HG02943 (cell line): ENCODE measurements at regions not wholly inside any gene's neighbourhood (a gene's known extent, or its start where the extent isn't known, plus 50 kb on each side); places are given as distances from the start of the nearest gene placed in this dataset.

Experiments used
- ATAC-seq: cut with Tn5 transposase; IDR thresholded peaks from one replicate; pipeline ENCODE4 v1.9.1; 2021; ENCODE audit warnings: mild to moderate bottlenecking, low read depth, moderate library complexity; ENCODE audit not compliant: unreplicated experiment

DNA sequence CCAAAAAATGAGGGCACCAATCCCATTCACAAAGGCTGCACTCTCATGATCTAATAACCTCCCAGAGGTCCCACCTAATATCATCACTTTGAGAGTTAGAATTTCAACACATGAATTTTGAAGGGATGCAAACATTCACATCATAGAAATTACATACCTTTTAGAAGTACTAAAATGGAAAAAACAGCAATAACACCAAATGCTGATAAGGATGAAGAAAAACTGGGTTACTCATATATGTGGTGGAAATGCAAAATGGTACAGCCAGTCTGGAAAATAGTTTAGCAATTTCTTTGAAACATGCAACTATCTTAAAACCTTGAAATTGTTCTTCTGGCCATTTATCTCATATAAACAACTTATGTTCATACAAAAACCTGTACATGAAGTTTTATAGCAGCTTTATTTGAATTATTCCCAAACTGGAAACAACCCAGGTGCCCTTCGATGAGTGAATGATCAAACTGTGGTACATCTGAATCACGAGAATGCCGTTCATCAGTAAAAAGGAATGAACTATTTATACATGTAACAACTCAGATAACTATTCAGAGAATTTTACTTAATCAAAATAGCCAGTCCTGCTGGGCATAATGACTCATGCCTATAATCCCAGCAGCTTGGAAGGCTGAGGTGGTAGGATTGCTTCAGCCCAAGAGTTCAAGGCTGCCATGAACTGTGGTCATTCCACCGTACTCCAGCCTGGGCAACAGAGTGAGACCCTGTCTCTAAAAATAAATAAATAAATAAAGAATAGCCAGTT is 109.4 kb upstream of the SSTR1 start:
- no peak for ATAC-seq

DNA sequence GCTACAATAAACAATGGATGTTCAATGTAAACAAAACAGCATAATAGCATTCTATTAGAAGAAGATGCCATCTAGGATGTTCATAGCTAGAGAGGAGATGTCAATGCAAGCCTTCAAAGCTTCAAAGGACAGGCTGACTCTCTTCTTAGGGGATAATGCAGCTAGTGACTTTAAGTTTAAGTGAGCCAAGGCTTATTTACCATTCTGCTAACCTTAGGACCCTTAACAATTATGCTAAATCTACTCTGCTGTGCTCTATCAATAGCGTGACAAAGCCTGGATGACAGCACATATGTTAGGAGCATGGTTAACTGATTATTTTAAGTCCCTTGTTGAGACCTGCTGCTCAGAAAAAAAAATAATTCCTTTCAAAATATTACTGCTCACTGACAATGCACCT is 106.0 kb upstream of the SSTR1 start:
- no peak for ATAC-seq

DNA sequence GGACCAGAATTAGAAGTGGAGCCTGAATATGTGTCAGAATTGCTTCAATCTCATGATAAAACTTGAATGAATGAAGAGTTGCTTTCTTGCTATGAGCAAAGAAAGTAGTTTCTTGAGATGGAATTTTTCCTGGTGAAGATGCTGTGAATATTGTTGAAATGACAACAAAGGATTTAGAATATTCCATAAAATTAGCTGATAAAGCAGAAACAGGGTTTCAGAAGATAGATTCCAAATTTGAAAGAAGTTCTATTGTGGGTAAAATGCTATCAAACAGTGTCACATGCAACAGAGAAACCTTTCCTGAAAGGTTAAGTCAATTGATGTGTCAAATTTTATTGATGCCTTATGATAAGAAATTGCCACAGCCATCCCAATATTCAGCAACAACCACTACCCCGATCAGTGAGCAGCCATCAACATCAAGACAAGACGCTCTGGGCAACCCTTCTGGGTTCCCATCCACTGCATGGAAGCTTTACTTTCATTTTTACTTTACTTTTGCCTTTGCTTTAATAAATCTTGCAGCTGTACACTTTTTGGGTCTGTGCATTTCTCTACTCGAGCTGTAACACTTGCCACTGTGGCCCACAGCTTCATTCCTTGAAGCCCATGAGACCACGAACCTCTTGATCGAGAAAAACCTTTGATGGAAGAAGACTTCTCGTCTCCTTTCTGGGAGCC is 104.0 kb upstream of the SSTR1 start:
- ATAC-seq = no peak

DNA sequence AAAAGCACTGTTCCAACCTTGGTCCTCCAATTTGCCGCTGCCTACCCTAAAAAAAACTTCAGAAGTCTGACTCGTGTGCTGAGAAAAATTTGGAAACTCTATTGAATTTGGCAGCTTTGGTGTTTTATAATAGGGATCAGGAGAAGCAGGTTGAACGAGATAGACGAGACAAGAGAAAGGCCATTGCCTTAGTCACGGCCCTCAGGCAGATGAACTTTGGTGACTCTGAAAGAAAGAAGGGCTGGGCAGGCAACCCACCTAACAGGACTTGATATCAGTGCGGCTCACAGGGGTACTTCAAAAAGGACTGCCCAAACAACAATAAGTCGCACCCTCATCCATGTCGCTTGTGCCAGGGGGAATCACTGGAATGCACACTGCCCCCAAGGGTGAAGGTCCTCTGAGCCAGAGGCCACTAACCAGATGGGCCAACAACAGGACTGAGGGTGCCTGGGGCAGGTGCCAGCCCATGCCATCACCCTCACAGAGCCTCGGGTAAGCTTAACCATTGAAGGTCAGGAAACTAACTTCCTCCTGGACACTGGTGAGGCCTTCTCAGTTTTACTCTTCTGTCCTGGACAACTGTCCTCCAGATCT is 102.5 kb upstream of the SSTR1 start:
- no peak for ATAC-seq

GRCh38 chr14:38107216-38107631 is 100.5 kb upstream of the SSTR1 start:
- ATAC-seq = no peak

GRCh38 chr14:38108681-38109080 is 99.0 kb upstream of the SSTR1 start:
- no peak for ATAC-seq

DNA sequence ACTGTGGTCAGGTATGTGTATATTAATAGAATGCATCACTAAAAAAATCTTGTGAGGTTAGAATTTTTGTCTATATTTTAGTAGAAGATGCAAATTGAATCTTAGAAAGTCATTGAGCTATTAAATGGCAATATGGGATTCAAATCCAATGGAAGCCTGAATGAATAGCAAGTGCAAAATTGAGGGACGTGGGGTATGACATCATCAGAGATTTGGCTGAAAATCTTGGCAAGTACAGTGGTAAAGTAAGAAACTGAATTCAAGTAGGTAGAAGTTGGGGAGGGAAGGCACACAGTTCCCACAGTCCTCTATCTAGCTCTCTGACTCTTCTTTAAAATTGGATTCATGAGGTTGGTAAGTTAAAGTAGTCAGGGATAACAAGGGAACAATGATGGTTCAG is 97.4 kb upstream of the SSTR1 start:
- ATAC-seq = no peak

DNA sequence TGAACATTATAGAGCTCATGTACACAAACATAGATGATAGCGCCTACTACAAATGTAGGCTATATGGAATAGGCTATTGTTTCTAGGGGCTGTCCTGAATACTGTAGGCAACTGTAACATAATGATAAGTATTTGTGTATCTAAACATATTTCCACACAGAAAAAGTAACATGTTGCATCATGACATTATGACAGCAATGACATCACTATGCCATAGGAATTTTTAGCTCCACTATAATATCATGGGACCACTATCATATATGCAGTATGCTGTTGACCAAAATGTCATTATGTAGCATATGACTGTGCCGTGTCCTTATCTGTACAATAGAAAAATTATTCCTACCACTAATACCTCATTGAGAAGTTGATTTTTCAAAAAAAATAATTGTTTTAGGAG is 96.7 kb upstream of the SSTR1 start:
- no peak for ATAC-seq

- ATAC-seq = no peak
These were observed 94.2 kb upstream of the SSTR1 start for GRCh38 chr14:38113546-38113945.

GRCh38 chr14:38116895-38117294 is 90.8 kb upstream of the SSTR1 start:
- ATAC-seq = no peak

- ATAC-seq = no peak
These were observed 87.6 kb upstream of the SSTR1 start for GRCh38 chr14:38120109-38120508.

GRCh38 chr14:38121320-38122020 is 86.2 kb upstream of the SSTR1 start:
- no peak for ATAC-seq

DNA sequence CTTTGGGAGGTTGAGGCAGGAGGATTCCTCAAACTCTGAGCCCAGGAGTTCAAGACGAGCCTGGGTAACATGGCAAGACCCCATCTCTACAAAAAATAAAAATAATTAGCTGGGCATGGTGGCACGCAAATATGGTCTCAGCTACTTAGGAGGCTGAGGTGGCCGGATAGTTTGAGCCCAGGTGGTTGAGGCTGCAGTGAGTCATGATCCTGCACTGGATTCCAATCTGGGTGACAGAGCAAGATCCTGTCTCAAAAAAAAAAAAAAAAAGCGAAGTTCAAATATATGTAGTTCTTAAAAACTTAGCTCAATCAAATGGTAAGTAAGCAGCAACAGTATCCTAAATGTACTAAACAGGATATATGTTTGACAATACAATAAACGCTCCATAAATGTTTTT is 85.5 kb upstream of the SSTR1 start:
- ATAC-seq = no peak

- no peak for ATAC-seq
These were observed 83.2 kb upstream of the SSTR1 start for GRCh38 chr14:38124506-38124905.

DNA sequence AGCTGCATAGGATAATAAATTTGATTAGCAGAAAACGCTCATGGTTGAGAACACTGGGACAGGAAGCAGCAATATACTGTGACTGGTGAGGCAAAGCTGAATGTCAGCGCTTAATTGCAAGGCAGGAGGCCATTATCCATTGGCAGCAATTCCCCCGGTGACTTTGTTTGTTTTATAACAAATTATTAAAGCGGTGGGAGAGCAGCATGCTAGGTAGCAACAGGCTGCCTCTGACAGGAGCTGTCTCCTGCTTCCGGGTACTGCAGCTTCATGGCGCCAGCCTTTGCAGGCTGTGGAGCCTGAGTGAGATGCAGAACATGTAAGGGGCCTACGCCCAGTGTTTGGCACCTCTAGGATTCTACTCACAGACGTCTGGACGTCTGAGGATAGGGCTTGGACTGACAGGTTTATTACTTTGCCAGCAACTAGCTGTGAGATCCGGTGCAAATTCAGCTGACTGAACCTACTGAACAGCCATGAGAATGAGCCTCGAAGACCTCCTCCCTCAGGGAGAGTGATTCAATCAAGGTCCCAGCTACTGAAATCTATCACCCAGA is 82.1 kb upstream of the SSTR1 start:
- ATAC-seq = no peak

DNA sequence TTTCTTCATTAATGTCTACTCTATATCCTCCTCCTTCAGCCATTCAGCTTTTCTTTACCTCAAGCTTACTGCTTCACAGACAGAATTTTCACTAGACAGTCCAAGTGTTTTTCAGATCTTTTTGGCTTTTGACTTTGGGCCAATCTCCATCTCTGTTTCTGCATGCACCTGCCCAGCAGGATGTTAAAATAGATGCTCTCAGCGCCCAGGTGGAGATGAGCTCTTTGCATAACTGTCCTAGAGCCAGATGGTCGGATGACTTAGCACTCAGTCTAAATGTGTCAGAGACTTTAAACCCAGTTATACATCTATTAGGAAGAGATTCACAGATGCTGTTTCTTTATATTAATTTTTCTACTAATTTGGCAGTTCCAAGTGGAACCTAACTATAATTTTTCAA is 80.3 kb upstream of the SSTR1 start:
- no peak for ATAC-seq

DNA sequence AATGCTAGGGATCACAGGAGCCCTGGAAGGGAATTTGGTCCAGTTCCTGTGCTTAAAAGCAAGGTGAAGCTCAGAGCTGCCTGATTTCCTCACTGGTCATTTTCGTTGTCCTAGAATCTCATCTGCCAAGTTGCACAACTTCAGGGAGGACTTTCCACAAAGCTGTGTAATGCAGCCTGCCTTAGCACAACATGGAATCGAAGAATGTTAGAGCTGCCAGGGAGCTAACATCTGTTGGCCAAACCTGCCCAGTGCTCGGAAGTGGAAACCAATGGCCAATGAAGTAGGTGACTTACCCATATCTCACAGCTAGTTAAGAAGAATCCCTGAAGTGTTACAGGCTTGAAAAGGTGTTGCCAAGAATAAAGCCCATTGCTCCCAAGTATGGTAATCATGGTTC is 79.9 kb upstream of the SSTR1 start:
- no peak for ATAC-seq

GRCh38 chr14:38128640-38129039 is 79.1 kb upstream of the SSTR1 start:
- no peak for ATAC-seq

- ATAC-seq = no peak
These were observed 78.5 kb upstream of the SSTR1 start for GRCh38 chr14:38129192-38129591.

DNA sequence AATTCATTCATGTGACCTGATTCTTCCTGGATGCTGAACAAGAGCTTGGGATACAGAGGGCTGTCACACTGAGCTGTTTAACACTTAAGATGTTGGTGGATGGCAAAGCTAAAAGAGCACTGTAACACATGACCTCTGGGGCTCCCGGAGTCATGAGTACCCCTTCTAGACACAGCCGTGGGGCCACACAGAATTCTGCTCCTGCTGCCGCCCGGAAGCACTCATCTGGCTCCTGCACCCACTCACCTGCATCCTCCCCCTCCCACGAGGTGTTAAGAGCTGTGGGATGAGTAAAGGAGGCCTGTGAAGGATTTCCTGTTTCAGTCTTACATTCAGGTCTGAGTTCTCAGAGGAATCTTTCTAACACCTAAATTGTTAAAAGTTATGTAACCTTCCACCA is 78.0 kb upstream of the SSTR1 start:
- no peak for ATAC-seq

GRCh38 chr14:38134416-38135030 is 73.2 kb upstream of the SSTR1 start:
- no peak for ATAC-seq
